Endodermal cell (in vitro differentiated cells): ENCODE measurements at regions not wholly inside any gene's neighbourhood (a gene's known extent, or its start where the extent isn't known, plus 50 kb on each side); places are given as distances from the start of the nearest gene placed in this dataset.
A peak's percentile ranks its signal among the peaks of the same experiment; 100 is the strongest.

Experiments
- DNase-seq: peaks from one replicate; pipeline ENCODE4 v3.0.0-alpha.2; 2017
- H3K27ac ChIP-seq: 2 replicates; pipeline ENCODE4 v1.5.1; 2013; ENCODE audit warnings: mild to moderate bottlenecking, low read depth, low read length, moderate library complexity
- H3K27me3 ChIP-seq: 2 replicates; pipeline ENCODE4 v1.6.1; 2013; ENCODE audit warnings: mild to moderate bottlenecking, low read length, moderate library complexity; ENCODE audit not compliant: insufficient read depth, control insufficient read depth, poor library complexity, severe bottlenecking
- H3K36me3 ChIP-seq: 2 replicates; pipeline ENCODE4 v1.7.0; 2013; ENCODE audit warnings: mild to moderate bottlenecking, low read length, moderate library complexity; ENCODE audit not compliant: control insufficient read depth, insufficient read depth
- H3K4me1 ChIP-seq: one replicate; pipeline ENCODE4 v1.7.0; 2013; ENCODE audit warnings: low read length; ENCODE audit not compliant: control insufficient read depth, insufficient read depth
- H3K4me3 ChIP-seq: 2 replicates; pipeline ENCODE4 v1.5.1; 2013; ENCODE audit warnings: mild to moderate bottlenecking, low read length, moderate library complexity
- H3K9ac ChIP-seq: 2 replicates; pipeline ENCODE4 v1.6.1; 2013; ENCODE audit warnings: mild to moderate bottlenecking, low read length, moderate library complexity; ENCODE audit not compliant: poor library complexity, severe bottlenecking; ENCODE audit errors: extremely low read depth
- H3K9me3 ChIP-seq: 2 replicates; pipeline ENCODE4 v1.6.1; 2013; ENCODE audit warnings: mild to moderate bottlenecking, low read length, moderate library complexity; ENCODE audit not compliant: control insufficient read depth
- H3K27ac Mint-ChIP-seq: 2 replicates; pipeline ENCODE4 v1.8.0; 2020; ENCODE audit warnings: mixed read lengths
- H3K27me3 Mint-ChIP-seq: 2 replicates; pipeline ENCODE4 v1.8.0; 2021; ENCODE audit warnings: mild to moderate bottlenecking, mixed read lengths; ENCODE audit not compliant: insufficient read depth
- H3K36me3 Mint-ChIP-seq: 2 replicates; pipeline ENCODE4 v1.8.0; 2020; ENCODE audit warnings: low read depth, mixed read lengths
- H3K4me1 Mint-ChIP-seq: 2 replicates; pipeline ENCODE4 v1.8.0; 2020; ENCODE audit warnings: mixed read lengths
- H3K4me3 Mint-ChIP-seq: 2 replicates; pipeline ENCODE4 v1.8.0; 2020; ENCODE audit warnings: mild to moderate bottlenecking, moderate library complexity, mixed read lengths
- H3K9me3 Mint-ChIP-seq: 2 replicates; pipeline ENCODE4 v1.8.0; 2020; ENCODE audit warnings: mild to moderate bottlenecking, mixed read lengths
- CTCF ChIP-seq: fragments of 200-600 bp; sonication (generic); conservative IDR thresholded peaks from 2 replicates; pipeline ENCODE4 v1.5.0; 2021; ENCODE audit warnings: antibody characterized with exemption, mild to moderate bottlenecking
- WGBS, 2 experiments: methylation state at CpG; one replicate each; pipeline versions ENCODE4 v1.1.5 to v1.1.7; 2013; ENCODE audit warnings: missing lambda C conversion rate in 2 of 2, mixed read lengths in 1 of 2; ENCODE audit not compliant: insufficient coverage in 1 of 2, insufficient read length in 1 of 2; 5-methylcytosine and 5-hydroxymethylcytosine counted together

- Histone ChIP-seq H3K36me3 (no peaks in the 10 kb centered on the region), H3K9me3 (no peaks in the 10 kb centered on the region), H3K27me3 (no peaks in the 10 kb centered on the region), H3K4me3 (no peak overlapping the region), H3K27ac (no peak overlapping the region), H3K4me1 (no peaks in the 10 kb centered on the region), H3K9ac (no peak overlapping the region)
- no peak for DNase-seq
- 94 to 98% methylated on average over 5 of the region's 5 CpGs for WGBS, 2 experiments
- TF ChIP-seq CTCF: no peak
- Mint-ChIP-seq H3K4me1 (no peaks in the 10 kb centered on the region), H3K27me3 (no peaks in the 10 kb centered on the region), H3K9me3 (no peaks in the 10 kb centered on the region), H3K27ac (no peak overlapping the region), H3K4me3 (no peak overlapping the region), H3K36me3 (no peaks in the 10 kb centered on the region)
Measured at GRCh38 chr6:134381959-134382358, 64.0 kb upstream of the SGK1 start.

GRCh38 chr6:134379599-134379998, 61.7 kb upstream of the SGK1 start:
- H3K27ac ChIP-seq: no peak overlapping the region
- no peaks in the 10 kb centered on the region for H3K4me1 ChIP-seq
- H3K36me3 ChIP-seq: no peaks in the 10 kb centered on the region
- no peak for TF ChIP-seq CTCF
- H3K9me3 Mint-ChIP-seq: no peaks in the 10 kb centered on the region
- H3K36me3 Mint-ChIP-seq: no peaks in the 10 kb centered on the region
- no peaks in the 10 kb centered on the region for H3K9me3 ChIP-seq
- no peak overlapping the region for H3K9ac ChIP-seq
- H3K4me1 Mint-ChIP-seq: no peaks in the 10 kb centered on the region
- no peaks in the 10 kb centered on the region for H3K27me3 Mint-ChIP-seq
- no peak for DNase-seq
- no peak overlapping the region for H3K4me3 ChIP-seq
- no peaks in the 10 kb centered on the region for H3K27me3 ChIP-seq
- no peak overlapping the region for H3K27ac Mint-ChIP-seq
- WGBS, 2 experiments: 87% methylated on average over 1 of the region's 1 CpG; no CpG with 5 or more reads in 1 of the 2 experiments
- no peak overlapping the region for H3K4me3 Mint-ChIP-seq

- H3K36me3 Mint-ChIP-seq: no peaks in the 10 kb centered on the region
- peak; percentile 67 for DNase-seq
- no peak overlapping the region for H3K9ac ChIP-seq
- H3K36me3 ChIP-seq: no peaks in the 10 kb centered on the region
- 71 to 86% methylated on average over 3 to 5 of the region's 5 CpGs for WGBS, 2 experiments
- no peak overlapping the region for H3K27ac ChIP-seq
- no peak overlapping the region for H3K27ac Mint-ChIP-seq
- no peaks in the 10 kb centered on the region for H3K27me3 ChIP-seq
- no peaks in the 10 kb centered on the region for H3K9me3 Mint-ChIP-seq
- no peaks in the 10 kb centered on the region for H3K4me1 Mint-ChIP-seq
- H3K4me3 ChIP-seq: no peak overlapping the region
- H3K9me3 ChIP-seq: no peaks in the 10 kb centered on the region
- no peak overlapping the region for H3K4me3 Mint-ChIP-seq
- TF ChIP-seq CTCF: no peak
- H3K4me1 ChIP-seq: no peaks in the 10 kb centered on the region
- H3K27me3 Mint-ChIP-seq: no peaks in the 10 kb centered on the region
Measured at GRCh38 chr6:134379076-134379475, 61.2 kb upstream of the SGK1 start.
